ENCODE measurements at regions not wholly inside any gene's neighbourhood (a gene's known extent, or its start where the extent isn't known, plus 50 kb on each side); places are given as distances from the start of the nearest gene placed in this dataset.

DNA sequence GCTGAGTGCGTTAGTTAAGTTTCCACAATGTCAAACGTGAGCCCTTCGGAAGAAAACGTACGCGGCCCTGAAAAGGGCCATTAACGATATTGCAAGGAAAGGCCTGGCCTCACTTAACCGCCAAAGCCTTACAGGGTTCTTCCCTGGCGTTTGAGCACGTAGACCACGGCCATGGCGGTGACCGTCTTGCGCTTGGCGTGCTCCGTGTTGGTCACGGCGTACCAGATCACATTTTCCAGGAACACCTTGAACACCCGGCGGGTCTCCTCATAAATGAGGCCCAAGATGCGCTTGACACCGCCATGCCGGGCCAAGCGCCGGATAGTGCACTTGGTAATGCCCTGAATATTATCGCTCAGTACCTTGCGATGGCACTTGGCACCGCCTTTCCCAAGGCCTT is 118.4 kb upstream of the BTN3A2 start:
- no peak overlapping the region for H3K4me3 ChIP-seq (ENCODE audit: low read length)
- H3K4me1 ChIP-seq (ENCODE audit: control insufficient read depth, insufficient read depth, low read length): peaks cover 4% of the 10 kb centered on the region
- H3K9me3 ChIP-seq (replicated peaks; ENCODE audit: control insufficient read depth, low read depth, low read length): no peaks in the 10 kb centered on the region
- 95% methylated on average over 27 of the region's 28 CpGs for WGBS (ENCODE audit: insufficient coverage)
- no peak for DNase-seq
- no peaks in the 10 kb centered on the region for H3K27me3 ChIP-seq (ENCODE audit: control insufficient read depth, insufficient read depth, low read length)
- no peak overlapping the region for H3K27ac ChIP-seq (ENCODE audit: low read length)
- no peaks in the 10 kb centered on the region for H3K36me3 ChIP-seq (ENCODE audit: control insufficient read depth, insufficient read depth, low read length)

- Histone ChIP-seq H3K27ac (ENCODE audit: low read length) (peak overlapping the region; percentile 97), H3K4me1 (ENCODE audit: control insufficient read depth, insufficient read depth, low read length) (peaks cover 8% of the 10 kb centered on the region), H3K9me3 (replicated peaks; ENCODE audit: control insufficient read depth, low read depth, low read length) (no peaks in the 10 kb centered on the region), H3K4me3 (ENCODE audit: low read length) (peak overlapping the region; percentile 73), H3K27me3 (ENCODE audit: control insufficient read depth, insufficient read depth, low read length) (no peaks in the 10 kb centered on the region), H3K36me3 (ENCODE audit: control insufficient read depth, insufficient read depth, low read length) (no peaks in the 10 kb centered on the region)
- 0% methylated on average over 3 of the region's 13 CpGs for WGBS (ENCODE audit: insufficient coverage)
- DNase-seq: no peak
Observed at GRCh38 chr6:26249707-26249956, 115.4 kb upstream of the BTN3A2 start.

- no peaks in the 10 kb centered on the region for H3K27me3 ChIP-seq (ENCODE audit: control insufficient read depth, insufficient read depth, low read length)
- 0% methylated on average over 39 of the region's 43 CpGs for WGBS (ENCODE audit: insufficient coverage)
Observed at GRCh38 chr6:26249957-26250697, 114.9 kb upstream of the BTN3A2 start.

DNA sequence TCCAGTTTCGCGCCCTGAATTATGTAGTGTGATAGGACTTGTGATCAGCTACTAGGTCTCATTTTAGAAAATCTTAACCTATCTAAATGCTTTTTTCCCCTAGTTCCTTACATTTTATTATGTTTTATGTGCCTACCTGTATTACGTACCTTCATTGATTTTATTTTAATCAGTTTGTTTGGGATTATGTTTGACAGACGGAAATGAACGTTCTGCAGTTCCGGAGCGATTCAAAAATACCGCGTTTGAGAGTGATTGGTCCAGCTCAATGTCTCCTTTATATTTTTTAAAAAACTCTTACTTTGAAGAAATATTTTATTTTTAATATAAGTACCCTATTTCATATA is 114.3 kb upstream of the BTN3A2 start:
- peaks cover 8% of the 10 kb centered on the region for H3K4me1 ChIP-seq (ENCODE audit: control insufficient read depth, insufficient read depth, low read length)
- peak; percentile 83 for DNase-seq
- peak overlapping the region; percentile 97 for H3K27ac ChIP-seq (ENCODE audit: low read length)
- no peaks in the 10 kb centered on the region for H3K36me3 ChIP-seq (ENCODE audit: control insufficient read depth, insufficient read depth, low read length)
- no peaks in the 10 kb centered on the region for H3K9me3 ChIP-seq (replicated peaks; ENCODE audit: control insufficient read depth, low read depth, low read length)
- no peaks in the 10 kb centered on the region for H3K27me3 ChIP-seq (ENCODE audit: control insufficient read depth, insufficient read depth, low read length)
- WGBS (ENCODE audit: insufficient coverage): no CpG with 5 or more reads among the region's 9 CpGs
- peak overlapping the region; percentile 73 for H3K4me3 ChIP-seq (ENCODE audit: low read length)

More at GRCh38 chr6:26249957-26250697, 114.9 kb upstream of the BTN3A2 start:
- H3K4me3 ChIP-seq (ENCODE audit: low read length): peak overlapping the region; percentile 73
- peak; percentile 88 for DNase-seq
- H3K4me1 ChIP-seq (ENCODE audit: control insufficient read depth, insufficient read depth, low read length): peaks cover 8% of the 10 kb centered on the region
- no peaks in the 10 kb centered on the region for H3K9me3 ChIP-seq (replicated peaks; ENCODE audit: control insufficient read depth, low read depth, low read length)
- peak overlapping the region; percentile 97 for H3K27ac ChIP-seq (ENCODE audit: low read length)
- no peaks in the 10 kb centered on the region for H3K36me3 ChIP-seq (ENCODE audit: control insufficient read depth, insufficient read depth, low read length)

DNA sequence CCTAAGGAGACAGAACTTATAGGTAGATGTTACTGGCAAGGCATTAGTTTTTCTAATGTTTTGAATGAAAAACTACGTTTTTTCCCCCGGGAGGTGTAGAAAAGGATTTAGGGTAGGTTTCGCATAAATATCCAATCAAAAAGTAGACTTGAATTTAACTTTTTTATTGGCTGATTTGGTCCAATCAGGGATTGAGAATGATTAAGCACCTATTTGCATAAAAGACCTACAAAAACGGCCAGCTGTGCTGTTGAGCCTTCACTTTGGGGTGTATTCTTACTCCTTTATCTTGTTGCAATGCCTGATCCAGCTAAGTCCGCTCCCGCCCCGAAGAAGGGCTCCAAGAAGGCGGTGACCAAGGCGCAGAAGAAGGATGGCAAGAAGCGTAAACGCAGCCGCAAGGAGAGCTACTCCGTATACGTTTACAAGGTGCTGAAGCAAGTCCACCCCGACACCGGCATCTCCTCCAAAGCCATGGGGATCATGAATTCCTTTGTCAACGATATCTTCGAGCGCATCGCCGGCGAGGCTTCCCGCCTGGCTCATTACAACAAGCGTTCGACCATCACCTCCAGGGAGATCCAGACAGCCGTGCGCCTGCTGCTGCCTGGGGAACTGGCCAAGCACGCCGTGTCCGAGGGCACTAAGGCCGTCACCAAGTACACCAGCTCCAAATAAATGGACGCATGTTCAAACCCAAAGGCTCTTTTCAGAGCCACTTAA is 113.5 kb upstream of the BTN3A2 start:
- Histone ChIP-seq H3K36me3 (ENCODE audit: control insufficient read depth, insufficient read depth, low read length) (no peaks in the 10 kb centered on the region), H3K9me3 (replicated peaks; ENCODE audit: control insufficient read depth, low read depth, low read length) (no peaks in the 10 kb centered on the region), H3K27me3 (ENCODE audit: control insufficient read depth, insufficient read depth, low read length) (no peaks in the 10 kb centered on the region), H3K27ac (ENCODE audit: low read length) (peak overlapping the region; percentile 97), H3K4me1 (ENCODE audit: control insufficient read depth, insufficient read depth, low read length) (peaks cover 8% of the 10 kb centered on the region), H3K4me3 (ENCODE audit: low read length) (peak overlapping the region; percentile 73)
- peak; percentile 97 for DNase-seq
- under 1% methylated on average over 20 of the region's 32 CpGs for WGBS (ENCODE audit: insufficient coverage)

DNA sequence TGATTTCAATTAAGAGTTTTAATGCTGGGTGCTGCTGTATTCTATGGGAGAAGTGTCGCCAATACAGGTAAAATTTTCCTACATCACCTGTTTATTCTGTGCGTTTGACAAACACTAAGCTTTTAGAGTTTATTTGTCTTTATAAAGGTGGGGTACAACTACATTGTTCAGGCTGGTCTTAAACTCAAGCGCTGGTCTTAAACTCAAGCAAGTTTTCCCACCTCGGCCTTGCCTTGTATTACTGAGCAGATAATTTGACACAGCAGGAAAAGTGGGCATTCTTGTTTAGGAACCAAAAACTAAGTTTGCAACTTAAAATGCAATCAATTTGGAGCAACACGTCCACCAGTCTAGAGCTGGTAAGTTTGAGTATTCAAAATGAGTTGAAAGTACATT is 112.9 kb upstream of the BTN3A2 start:
- no peak for DNase-seq
- Histone ChIP-seq H3K27me3 (ENCODE audit: control insufficient read depth, insufficient read depth, low read length) (no peaks in the 10 kb centered on the region), H3K4me1 (ENCODE audit: control insufficient read depth, insufficient read depth, low read length) (peaks cover 8% of the 10 kb centered on the region), H3K4me3 (ENCODE audit: low read length) (peak overlapping the region; percentile 73), H3K9me3 (replicated peaks; ENCODE audit: control insufficient read depth, low read depth, low read length) (no peaks in the 10 kb centered on the region), H3K36me3 (ENCODE audit: control insufficient read depth, insufficient read depth, low read length) (no peaks in the 10 kb centered on the region), H3K27ac (ENCODE audit: low read length) (peak overlapping the region; percentile 97)
- 0% methylated on average over 2 of the region's 5 CpGs for WGBS (ENCODE audit: insufficient coverage)

DNA sequence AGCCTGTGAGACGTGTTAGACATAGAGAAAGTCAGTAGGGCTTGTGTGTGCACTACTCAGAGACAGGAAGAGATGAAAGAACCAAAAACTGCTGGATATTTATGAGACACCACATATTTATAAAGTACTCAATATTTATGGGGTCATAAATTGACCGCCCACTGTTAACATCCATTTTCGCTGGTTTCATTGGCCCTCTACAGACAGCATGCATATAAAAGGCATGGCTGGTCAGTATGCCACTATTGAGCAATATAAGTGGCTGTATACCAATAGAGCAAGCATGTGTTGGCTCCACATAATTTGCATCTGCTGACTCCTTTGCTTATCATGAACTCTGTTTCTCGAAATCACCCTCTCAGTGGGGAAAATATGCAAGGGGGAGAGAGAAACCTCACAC is 110.3 kb upstream of the BTN3A2 start:
- no peaks in the 10 kb centered on the region for H3K27me3 ChIP-seq (ENCODE audit: control insufficient read depth, insufficient read depth, low read length)
- H3K36me3 ChIP-seq (ENCODE audit: control insufficient read depth, insufficient read depth, low read length): no peaks in the 10 kb centered on the region
- no peak overlapping the region for H3K4me3 ChIP-seq (ENCODE audit: low read length)
- WGBS (ENCODE audit: insufficient coverage): no CpG with 5 or more reads among the region's 4 CpGs
- no peak overlapping the region for H3K27ac ChIP-seq (ENCODE audit: low read length)
- H3K4me1 ChIP-seq (ENCODE audit: control insufficient read depth, insufficient read depth, low read length): peaks cover 4% of the 10 kb centered on the region
- no peak for DNase-seq
- H3K9me3 ChIP-seq (replicated peaks; ENCODE audit: control insufficient read depth, low read depth, low read length): no peaks in the 10 kb centered on the region

DNA sequence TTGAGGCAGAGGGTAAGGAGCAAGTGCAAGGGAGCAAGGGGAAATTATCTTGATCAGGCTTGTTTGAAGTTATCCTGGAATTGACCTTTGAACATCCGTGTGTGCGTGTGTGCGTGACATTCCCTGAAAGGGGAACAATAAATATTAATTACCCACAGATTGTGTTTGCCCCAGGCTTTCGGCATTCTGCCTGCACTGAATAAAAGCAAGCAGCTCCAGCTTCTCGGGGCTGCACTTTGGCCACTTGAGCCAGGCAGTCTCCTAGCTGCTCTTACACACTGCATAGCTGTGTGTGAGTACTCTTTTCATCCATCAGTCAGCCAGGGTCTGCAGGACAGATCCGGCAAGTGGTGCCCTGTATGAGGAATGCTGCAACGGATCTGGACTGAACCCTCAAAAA is 107.7 kb upstream of the BTN3A2 start:
- Histone ChIP-seq H3K9me3 (replicated peaks; ENCODE audit: control insufficient read depth, low read depth, low read length) (no peaks in the 10 kb centered on the region), H3K36me3 (ENCODE audit: control insufficient read depth, insufficient read depth, low read length) (no peaks in the 10 kb centered on the region), H3K27me3 (ENCODE audit: control insufficient read depth, insufficient read depth, low read length) (no peaks in the 10 kb centered on the region), H3K4me3 (ENCODE audit: low read length) (no peak overlapping the region), H3K4me1 (ENCODE audit: control insufficient read depth, insufficient read depth, low read length) (peaks cover 2% of the 10 kb centered on the region), H3K27ac (ENCODE audit: low read length) (no peak overlapping the region)
- WGBS (ENCODE audit: insufficient coverage): 51% methylated on average over 4 of the region's 7 CpGs
- no peak for DNase-seq

- Histone ChIP-seq H3K27me3 (ENCODE audit: control insufficient read depth, insufficient read depth, low read length) (no peaks in the 10 kb centered on the region), H3K4me1 (ENCODE audit: control insufficient read depth, insufficient read depth, low read length) (no peaks in the 10 kb centered on the region), H3K36me3 (ENCODE audit: control insufficient read depth, insufficient read depth, low read length) (no peaks in the 10 kb centered on the region), H3K27ac (ENCODE audit: low read length) (no peak overlapping the region), H3K4me3 (ENCODE audit: low read length) (no peak overlapping the region), H3K9me3 (replicated peaks; ENCODE audit: control insufficient read depth, low read depth, low read length) (no peaks in the 10 kb centered on the region)
- DNase-seq: no peak
- WGBS (ENCODE audit: insufficient coverage): 59% methylated on average over 2 of the region's 5 CpGs
Observed at GRCh38 chr6:26258212-26258977, 106.6 kb upstream of the BTN3A2 start.

GRCh38 chr6:26260110-26260637 is 104.8 kb upstream of the BTN3A2 start:
- H3K27me3 ChIP-seq (ENCODE audit: control insufficient read depth, insufficient read depth, low read length): no peaks in the 10 kb centered on the region
- H3K27ac ChIP-seq (ENCODE audit: low read length): no peak overlapping the region
- DNase-seq: no peak
- H3K4me1 ChIP-seq (ENCODE audit: control insufficient read depth, insufficient read depth, low read length): no peaks in the 10 kb centered on the region
- no peaks in the 10 kb centered on the region for H3K9me3 ChIP-seq (replicated peaks; ENCODE audit: control insufficient read depth, low read depth, low read length)
- WGBS (ENCODE audit: insufficient coverage): 52% methylated on average over 5 of the region's 7 CpGs
- no peaks in the 10 kb centered on the region for H3K36me3 ChIP-seq (ENCODE audit: control insufficient read depth, insufficient read depth, low read length)
- H3K4me3 ChIP-seq (ENCODE audit: low read length): no peak overlapping the region

Measured in muscle of leg (tissue), 3 donors.